Colonic mucosa (tissue), 4 donors: ENCODE measurements at regions not wholly inside any gene's neighbourhood (a gene's known extent, or its start where the extent isn't known, plus 50 kb on each side); places are given as distances from the start of the nearest gene placed in this dataset.

Experiments used
- DNase-seq: peaks from one replicate; pipeline ENCODE4 v3.0.0-alpha.2; 2020
- H3K27ac ChIP-seq: fragments of 200-600 bp; one replicate; pipeline ENCODE4 v1.8.0; 2021
- H3K27me3 ChIP-seq: fragments of 200-600 bp; one replicate; pipeline ENCODE4 v1.8.0; 2021
- H3K36me3 ChIP-seq: fragments of 200-600 bp; one replicate; pipeline ENCODE4 v1.8.0; 2021
- H3K4me1 ChIP-seq: fragments of 200-600 bp; one replicate; pipeline ENCODE4 v1.8.0; 2021; ENCODE audit warnings: mild to moderate bottlenecking
- H3K4me3 ChIP-seq: fragments of 200-600 bp; one replicate; pipeline ENCODE4 v1.8.0; 2021
- H3K9ac ChIP-seq, 2 donors: one replicate each; pipeline ENCODE4 v1.7.0; 2013; ENCODE audit warnings: control low read depth in 2 of 2, low read depth in 2 of 2, low read length in 2 of 2
- H3K9me3 ChIP-seq: fragments of 200-600 bp; one replicate; pipeline ENCODE4 v1.8.0; 2021
- CTCF ChIP-seq: fragments of 200-600 bp; IDR thresholded peaks from one replicate; pipeline ENCODE4 v1.8.0; 2022; ENCODE audit warnings: antibody characterized with exemption, mild to moderate bottlenecking
- intact Hi-C: fragments of 100-400 bp; cut with DNase I; formaldehyde crosslinking; loops from one replicate; pipeline ENCODE4 v1.14.1; 2022
- donor health status: healthy.
- donor health status: DM: no; HTN: no; CAD: no.
- donor health status: DM: no; HTN: no; CAD: no.

GRCh38 chr2:7593360-7593759, 676.1 kb downstream of the RNF144A start:
- H3K27me3 ChIP-seq, result no peaks in the 10 kb centered on the region
- no peak for DNase-seq
- intact Hi-C loops, result no loop called here
- H3K27ac ChIP-seq, result no peak overlapping the region
- no peak for TF ChIP-seq CTCF
- H3K4me3 ChIP-seq, result no peak overlapping the region
- H3K4me1 ChIP-seq, result no peaks in the 10 kb centered on the region
- no peaks in the 10 kb centered on the region for H3K9me3 ChIP-seq
- H3K9ac ChIP-seq, result no peak overlapping the region
- no peaks in the 10 kb centered on the region for H3K36me3 ChIP-seq

- intact Hi-C loops, result no loop called here
- Histone ChIP-seq H3K4me3 (no peak overlapping the region), H3K9ac (no peak overlapping the region), H3K4me1 (no peaks in the 10 kb centered on the region), H3K27me3 (no peaks in the 10 kb centered on the region), H3K9me3 (no peaks in the 10 kb centered on the region), H3K27ac (no peak overlapping the region), H3K36me3 (no peaks in the 10 kb centered on the region)
- TF ChIP-seq CTCF, result no peak
- no peak for DNase-seq
These were observed 677.0 kb downstream of the RNF144A start for GRCh38 chr2:7594211-7594610.

- H3K4me1 ChIP-seq, result no peaks in the 10 kb centered on the region
- H3K4me3 ChIP-seq, result no peak overlapping the region
- intact Hi-C loops, result no loop called here
- no peaks in the 10 kb centered on the region for H3K27me3 ChIP-seq
- H3K27ac ChIP-seq, result no peak overlapping the region
- DNase-seq, result no peak
- TF ChIP-seq CTCF, result no peak
- no peaks in the 10 kb centered on the region for H3K36me3 ChIP-seq
- no peak overlapping the region for H3K9ac ChIP-seq
- no peaks in the 10 kb centered on the region for H3K9me3 ChIP-seq
These were observed 678.0 kb downstream of the RNF144A start for GRCh38 chr2:7595206-7595605.

GRCh38 chr2:7598402-7598801, 681.2 kb downstream of the RNF144A start:
- H3K27me3 ChIP-seq, result no peaks in the 10 kb centered on the region
- TF ChIP-seq CTCF, result no peak
- H3K9me3 ChIP-seq, result no peaks in the 10 kb centered on the region
- H3K9ac ChIP-seq, result no peak overlapping the region
- no peak overlapping the region for H3K4me3 ChIP-seq
- H3K27ac ChIP-seq, result no peak overlapping the region
- intact Hi-C loops, result no loop called here
- DNase-seq, result no peak
- no peaks in the 10 kb centered on the region for H3K36me3 ChIP-seq
- H3K4me1 ChIP-seq, result no peaks in the 10 kb centered on the region

- intact Hi-C loops, result no loop called here
These were observed 682.4 kb downstream of the RNF144A start for GRCh38 chr2:7599462-7600258.

More at GRCh38 chr2:7599462-7600258, 682.4 kb downstream of the RNF144A start:
- Histone ChIP-seq H3K4me3 (no peak overlapping the region), H3K4me1 (no peaks in the 10 kb centered on the region), H3K27ac (no peak overlapping the region), H3K36me3 (no peaks in the 10 kb centered on the region), H3K9ac (no peak overlapping the region), H3K9me3 (no peaks in the 10 kb centered on the region), H3K27me3 (no peaks in the 10 kb centered on the region)
- no peak for TF ChIP-seq CTCF
- DNase-seq, result no peak
